Naive thymus-derived CD4-positive, alpha-beta T cell (primary cell): ENCODE measurements at regions not wholly inside any gene's neighbourhood (a gene's known extent, or its start where the extent isn't known, plus 50 kb on each side); places are given as distances from the start of the nearest gene placed in this dataset.

Source experiments
- ATAC-seq: fragments of 150-1000 bp; cut with Tn5 transposase; 2 replicates; pipeline ENCODE4 v1.10.0; 2021; ENCODE audit warnings: mild to moderate bottlenecking, moderate library complexity
- CTCF ChIA-PET: fragments of 350-600 bp; sonication (Branson Sonifier 250); formaldehyde crosslinking; loops from one replicate; lab custom pipeline; 2021; ENCODE audit warnings: antibody characterized with exemption; lab: Charles Lee
- POLR2A ChIA-PET: fragments of 350-600 bp; sonication (Branson Sonifier 250); formaldehyde crosslinking; loops from one replicate; lab custom pipeline; 2021; ENCODE audit warnings: antibody characterized with exemption, inconsistent platforms; lab: Charles Lee
- DNase-seq, 9 donors: peaks; one replicate each; pipeline versions ENCODE4 v3.0.0 to v3.0.0-alpha.2; 2020 to 2022; ENCODE audit warnings: mixed read lengths in 1 of 9
- H3K27ac ChIP-seq: one replicate; pipeline ENCODE4 v1.7.0; 2013; ENCODE audit warnings: mild to moderate bottlenecking, low read depth, low read length, moderate library complexity
- H3K27me3 ChIP-seq, 2 donors: one replicate each; pipeline ENCODE4 v1.7.0; 2013; ENCODE audit warnings: low read length in 2 of 2, mild to moderate bottlenecking in 2 of 2, moderate library complexity in 2 of 2; ENCODE audit not compliant: control insufficient read depth in 2 of 2, insufficient read depth in 2 of 2
- H3K36me3 ChIP-seq, 3 experiments: 1 replicate in 2 of 3; 2 replicates in 1 of 3; pipeline ENCODE4 v1.7.0; 2013; ENCODE audit warnings: low read length in 3 of 3, mild to moderate bottlenecking in 3 of 3, moderate library complexity in 1 of 3; ENCODE audit not compliant: insufficient read depth in 3 of 3, control insufficient read depth in 2 of 3
- H3K4me1 ChIP-seq, 2 donors: one replicate each; pipeline ENCODE4 v1.7.0; 2013; ENCODE audit warnings: low read length in 2 of 2, mild to moderate bottlenecking in 2 of 2, moderate library complexity in 1 of 2; ENCODE audit not compliant: control insufficient read depth in 2 of 2, insufficient read depth in 2 of 2
- H3K4me3 ChIP-seq: 2 replicates; pipeline ENCODE4 v1.7.0; 2013; ENCODE audit warnings: mild to moderate bottlenecking, low read length
- H3K9me3 ChIP-seq, 3 experiments: 1 replicate in 2 of 3; 2 replicates in 1 of 3; pipeline ENCODE4 v1.7.0; 2013; ENCODE audit warnings: low read length in 3 of 3; ENCODE audit not compliant: control insufficient read depth in 2 of 3
- H3K27ac Mint-ChIP-seq, 9 donors: one replicate each; pipeline ENCODE4 v1.8.0; 2020 to 2022; ENCODE audit warnings: mixed read lengths in 9 of 9, mild to moderate bottlenecking in 8 of 9, moderate library complexity in 5 of 9, inconsistent platforms in 2 of 9
- H3K27me3 Mint-ChIP-seq, 5 donors: one replicate each; pipeline ENCODE4 v1.8.0; 2021 to 2022; ENCODE audit warnings: mixed read lengths in 5 of 5, mild to moderate bottlenecking in 1 of 5
- H3K36me3 Mint-ChIP-seq, 5 donors: one replicate each; pipeline ENCODE4 v1.8.0; 2020 to 2022; ENCODE audit warnings: mixed read lengths in 5 of 5, mild to moderate bottlenecking in 3 of 5, inconsistent platforms in 1 of 5
- H3K4me1 Mint-ChIP-seq, 7 donors: one replicate each; pipeline ENCODE4 v1.8.0; 2020 to 2022; ENCODE audit warnings: mixed read lengths in 7 of 7, mild to moderate bottlenecking in 3 of 7, inconsistent platforms in 1 of 7
- H3K4me3 Mint-ChIP-seq, 10 donors: one replicate each; pipeline ENCODE4 v1.8.0; 2020 to 2022; ENCODE audit warnings: mild to moderate bottlenecking in 10 of 10, mixed read lengths in 10 of 10, moderate library complexity in 6 of 10, inconsistent platforms in 2 of 10
- H3K9me3 Mint-ChIP-seq, 11 donors: one replicate each; pipeline ENCODE4 v1.8.0; 2020 to 2022; ENCODE audit warnings: mixed read lengths in 11 of 11, mild to moderate bottlenecking in 4 of 11, inconsistent platforms in 1 of 11, moderate library complexity in 1 of 11
- intact Hi-C, 2 donors: fragments of 100-400 bp; cut with micrococcal nuclease; formaldehyde crosslinking; loops; one replicate each; pipeline ENCODE4 v1.15.1; 2023

- ChIA-PET CTCF (interaction anchor here (0.6 kb wide), 1 partner anchor 87 kb away, joined by 3 read pairs; no protein-coding TSS in a partner anchor), POLR2A (interaction anchor here (1.1 to 1.2 kb wide), 2 partner anchors 8 to 107 kb away, joined by 3 read pairs; no protein-coding TSS in a partner anchor)
- Mint-ChIP-seq H3K9me3 (no peaks in the 10 kb centered on the region), H3K4me1 (peaks cover 37 to 95% (median 80%) of the 10 kb centered on the region in 7 donors), H3K27ac (peak overlapping the region in 8 of 9 donors; percentile 57 to 95 (median 87)), H3K4me3 (no peak overlapping the region), H3K36me3 (peaks cover 5 to 29% (median 17%) of the 10 kb centered on the region in 5 donors), H3K27me3 (no peaks in the 10 kb centered on the region)
- Histone ChIP-seq H3K4me3 (no peak overlapping the region), H3K36me3 (peaks cover 0 to 33% (median 6%) of the 10 kb centered on the region in 3 experiments), H3K27ac (no peak overlapping the region), H3K4me1 (peaks cover 24 to 47% of the 10 kb centered on the region in 2 donors), H3K27me3 (no peaks in the 10 kb centered on the region), H3K9me3 (no peaks in the 10 kb centered on the region)
- intact Hi-C loops = loop anchor here in 1 of 2 donors (5.0 kb wide), 2 partner anchors 38 to 98 kb away; no protein-coding TSS in a partner anchor
- ATAC-seq (no peak), DNase-seq (no peak)
Observed at GRCh38 chr22:40118979-40119378, 58.7 kb upstream of the TNRC6B start.

GRCh38 chr22:40120848-40121247 lies 56.9 kb upstream of the TNRC6B start:
- ChIA-PET POLR2A (interaction anchor here (2.0 kb wide), 1 partner anchor 11 kb away, joined by 6 read pairs; no protein-coding TSS in a partner anchor), CTCF (interaction anchor here (0.8 to 1.2 kb wide), 2 partner anchors 40 to 107 kb away, joined by 3 read pairs; no protein-coding TSS in a partner anchor)
- intact Hi-C loops = no loop called here
- no peak overlapping the region for H3K4me3 Mint-ChIP-seq
- Histone ChIP-seq H3K4me1 (peaks cover 16 to 28% of the 10 kb centered on the region in 2 donors), H3K9me3 (no peaks in the 10 kb centered on the region), H3K4me3 (no peak overlapping the region), H3K27me3 (no peaks in the 10 kb centered on the region), H3K27ac (no peak overlapping the region), H3K36me3 (peaks cover 0 to 33% (median 6%) of the 10 kb centered on the region in 3 experiments)
- ATAC-seq = no peak
- no peak for DNase-seq
- peak overlapping the region in 7 of 9 donors; percentile 17 to 86 (median 55) for H3K27ac Mint-ChIP-seq
- peaks cover 30 to 86% (median 72%) of the 10 kb centered on the region in 7 donors for H3K4me1 Mint-ChIP-seq
- H3K9me3 Mint-ChIP-seq = no peaks in the 10 kb centered on the region
- no peaks in the 10 kb centered on the region for H3K27me3 Mint-ChIP-seq
- peaks cover 5 to 37% (median 21%) of the 10 kb centered on the region in 5 donors for H3K36me3 Mint-ChIP-seq

- POLR2A ChIA-PET = interaction anchor here (0.5 to 2.0 kb wide), 3 partner anchors 12 to 274 kb away, joined by 3 to 6 read pairs (median 3); no protein-coding TSS in a partner anchor
- H3K4me3 Mint-ChIP-seq = no peak overlapping the region
Observed at GRCh38 chr22:40121461-40121860, 56.3 kb upstream of the TNRC6B start.

GRCh38 chr22:40122792-40123191 lies 54.9 kb upstream of the TNRC6B start:
- ChIA-PET CTCF (interaction anchor here (0.6 kb wide), 1 partner anchor 147 kb away, joined by 3 read pairs; no protein-coding TSS in a partner anchor), POLR2A (interaction anchor here (0.6 to 1.0 kb wide), 2 partner anchors 26 to 59 kb away, joined by 3 to 5 read pairs; no protein-coding TSS in a partner anchor)
- Mint-ChIP-seq H3K4me3 (no peak overlapping the region), H3K4me1 (peaks cover 19 to 72% (median 56%) of the 10 kb centered on the region in 7 donors), H3K27ac (peak overlapping the region in 4 of 9 donors; percentile 4 to 87 (median 30)), H3K9me3 (no peaks in the 10 kb centered on the region), H3K27me3 (no peaks in the 10 kb centered on the region), H3K36me3 (peaks cover 5 to 45% (median 27%) of the 10 kb centered on the region in 5 donors)
- no peak for ATAC-seq
- no peak for DNase-seq
- Histone ChIP-seq H3K4me3 (no peak overlapping the region), H3K27me3 (no peaks in the 10 kb centered on the region), H3K9me3 (no peaks in the 10 kb centered on the region), H3K27ac (no peak overlapping the region), H3K36me3 (peaks cover 6 to 42% (median 7%) of the 10 kb centered on the region in 3 experiments), H3K4me1 (peaks cover 0 to 12% of the 10 kb centered on the region in 2 donors)
- intact Hi-C loops = no loop called here

More at GRCh38 chr22:40121461-40121860, 56.3 kb upstream of the TNRC6B start:
- Histone ChIP-seq H3K9me3 (no peaks in the 10 kb centered on the region), H3K4me3 (no peak overlapping the region), H3K4me1 (peaks cover 10 to 22% of the 10 kb centered on the region in 2 donors), H3K27ac (no peak overlapping the region), H3K27me3 (no peaks in the 10 kb centered on the region), H3K36me3 (peaks cover 0 to 33% (median 6%) of the 10 kb centered on the region in 3 experiments)
- Mint-ChIP-seq H3K9me3 (no peaks in the 10 kb centered on the region), H3K27me3 (no peaks in the 10 kb centered on the region), H3K27ac (peak overlapping the region in 7 of 9 donors; percentile 38 to 78 (median 65)), H3K36me3 (peaks cover 5 to 37% (median 21%) of the 10 kb centered on the region in 5 donors), H3K4me1 (peaks cover 24 to 80% (median 66%) of the 10 kb centered on the region in 7 donors)
- CTCF ChIA-PET = interaction anchor here (0.8 to 1.2 kb wide), 2 partner anchors 40 to 108 kb away, joined by 3 read pairs; no protein-coding TSS in a partner anchor
- intact Hi-C loops = no loop called here
- DNase-seq (peak in 4 of 9 donors; percentile 12 to 40 (median 26)), ATAC-seq (peak; percentile 44)

- peaks cover 21 to 70% (median 50%) of the 10 kb centered on the region in 7 donors for H3K4me1 Mint-ChIP-seq
- Histone ChIP-seq H3K9me3 (no peaks in the 10 kb centered on the region), H3K27ac (no peak overlapping the region), H3K4me1 (peaks cover 0 to 6% of the 10 kb centered on the region in 2 donors), H3K4me3 (no peak overlapping the region), H3K36me3 (peaks cover 6 to 48% (median 7%) of the 10 kb centered on the region in 3 experiments), H3K27me3 (no peaks in the 10 kb centered on the region)
- no peaks in the 10 kb centered on the region for H3K9me3 Mint-ChIP-seq
- no peak for DNase-seq
- no peak for ATAC-seq
- ChIA-PET CTCF (interaction anchor here (0.6 kb wide), 1 partner anchor 508 kb away, joined by 6 read pairs; no protein-coding TSS in a partner anchor), POLR2A (interaction anchor here (0.6 to 0.7 kb wide), 3 partner anchors 79 to 231 kb away, joined by 3 to 4 read pairs (median 4); no protein-coding TSS in a partner anchor)
- peaks cover 5 to 50% (median 31%) of the 10 kb centered on the region in 5 donors for H3K36me3 Mint-ChIP-seq
- no peak overlapping the region for H3K4me3 Mint-ChIP-seq
- no peaks in the 10 kb centered on the region for H3K27me3 Mint-ChIP-seq
- peak overlapping the region in 5 of 9 donors; percentile 4 to 87 (median 32) for H3K27ac Mint-ChIP-seq
- intact Hi-C loops = no loop called here
Observed at GRCh38 chr22:40123387-40123786, 54.3 kb upstream of the TNRC6B start.
